ENCODE measurements at regions not wholly inside any gene's neighbourhood (a gene's known extent, or its start where the extent isn't known, plus 50 kb on each side); places are given as distances from the start of the nearest gene placed in this dataset.

GRCh38 chr12:28755027-28755426 is 394.1 kb upstream of the FAR2 start:
- no peak overlapping the region for H2AFZ ChIP-seq (ENCODE audit: low read length)
- Mint-ChIP-seq H3K36me3 (ENCODE audit: insufficient read depth in 1 of 3, low read depth in 3 of 3) (peaks cover 36 to 61% (median 43%) of the 10 kb centered on the region in 3 experiments), H3K4me1 (peaks cover 12 to 18% of the 10 kb centered on the region in 2 experiments), H3K4me3 (no peak overlapping the region), H3K27ac (no peak overlapping the region), H3K9me3 (peaks cover 43 to 52% of the 10 kb centered on the region in 2 experiments), H3K27me3 (ENCODE audit: low read depth) (peaks cover 1% of the 10 kb centered on the region; the same call in 1 of the 2 replicates)
- H3K4ac ChIP-seq (ENCODE audit: low read depth, low read length): no peak overlapping the region
- no peak overlapping the region for H3K23ac ChIP-seq (ENCODE audit: insufficient read length, low read depth, low read length)
- H4K8ac ChIP-seq (replicated peaks; ENCODE audit: insufficient read length, low read depth, low read length): no peak overlapping the region
- H3K27ac ChIP-seq (ENCODE audit: insufficient read length, low read depth, low read length): no peak overlapping the region
- no peak for TF ChIP-seq CTCF (conservative IDR thresholded peaks at IDR 0.05)
- no peak overlapping the region for H2AK5ac ChIP-seq (ENCODE audit: insufficient read length, low read length)
- H2BK5ac ChIP-seq (ENCODE audit: insufficient read length, low read length): no peak overlapping the region
- H3K4me2 ChIP-seq (ENCODE audit: insufficient read depth, insufficient read length, low read length): no peak overlapping the region
- H4K5ac ChIP-seq (ENCODE audit: insufficient read length, low read depth, low read length): no peak overlapping the region
- no peaks in the 10 kb centered on the region for H3K79me1 ChIP-seq (ENCODE audit: insufficient read depth, low read depth, low read length, poor library complexity, severe bottlenecking)
- H3K9ac ChIP-seq (ENCODE audit: extremely low read depth, insufficient read length, low read length): no peak overlapping the region
- H2BK15ac ChIP-seq (ENCODE audit: low read depth, low read length): no peak overlapping the region
- H3T11ph ChIP-seq (ENCODE audit: low read length): no peak overlapping the region
- peaks cover 19% of the 10 kb centered on the region for H3K9me3 ChIP-seq (ENCODE audit: control insufficient read depth, low read depth, low read length)
- no peak overlapping the region for H4K91ac ChIP-seq (ENCODE audit: insufficient read length, low read depth, low read length)
- no peak overlapping the region for H3K56ac ChIP-seq (ENCODE audit: insufficient read length, low read depth, low read length)
- no peaks in the 10 kb centered on the region for H3K27me3 ChIP-seq (ENCODE audit: insufficient read depth, low read length)
- H2BK12ac ChIP-seq (ENCODE audit: insufficient read length, low read depth, low read length): no peak overlapping the region
- H3K23me2 ChIP-seq (ENCODE audit: insufficient read length, low read depth, low read length, poor library complexity, severe bottlenecking): peaks cover 3% of the 10 kb centered on the region
- DNase-seq: no peak
- H3K14ac ChIP-seq (ENCODE audit: insufficient read depth, low read length): no peak overlapping the region
- no peaks in the 10 kb centered on the region for H4K20me1 ChIP-seq (ENCODE audit: control insufficient read depth, insufficient read depth, insufficient read length)
- no CpG with 5 or more reads among the region's 1 CpG for WGBS (ENCODE audit: extremely low coverage, insufficient read length, low lambda C conversion rate)
- H2BK120ac ChIP-seq (ENCODE audit: low read depth, low read length, poor library complexity, severe bottlenecking): no peak overlapping the region
- no peak overlapping the region for H3K18ac ChIP-seq (ENCODE audit: insufficient read length, low read depth, low read length)
- H3K4me1 ChIP-seq (ENCODE audit: insufficient read depth, low read length): peaks cover 4% of the 10 kb centered on the region; the same call in 1 of the 2 replicates
- H2BK20ac ChIP-seq (ENCODE audit: low read depth, low read length, poor library complexity, severe bottlenecking): no peak overlapping the region
- H3K79me2 ChIP-seq (ENCODE audit: insufficient read depth, low read length): no peaks in the 10 kb centered on the region

All from H9 (cell line).